ENCODE measurements at regions not wholly inside any gene's neighbourhood (a gene's known extent, or its start where the extent isn't known, plus 50 kb on each side); places are given as distances from the start of the nearest gene placed in this dataset.

DNA sequence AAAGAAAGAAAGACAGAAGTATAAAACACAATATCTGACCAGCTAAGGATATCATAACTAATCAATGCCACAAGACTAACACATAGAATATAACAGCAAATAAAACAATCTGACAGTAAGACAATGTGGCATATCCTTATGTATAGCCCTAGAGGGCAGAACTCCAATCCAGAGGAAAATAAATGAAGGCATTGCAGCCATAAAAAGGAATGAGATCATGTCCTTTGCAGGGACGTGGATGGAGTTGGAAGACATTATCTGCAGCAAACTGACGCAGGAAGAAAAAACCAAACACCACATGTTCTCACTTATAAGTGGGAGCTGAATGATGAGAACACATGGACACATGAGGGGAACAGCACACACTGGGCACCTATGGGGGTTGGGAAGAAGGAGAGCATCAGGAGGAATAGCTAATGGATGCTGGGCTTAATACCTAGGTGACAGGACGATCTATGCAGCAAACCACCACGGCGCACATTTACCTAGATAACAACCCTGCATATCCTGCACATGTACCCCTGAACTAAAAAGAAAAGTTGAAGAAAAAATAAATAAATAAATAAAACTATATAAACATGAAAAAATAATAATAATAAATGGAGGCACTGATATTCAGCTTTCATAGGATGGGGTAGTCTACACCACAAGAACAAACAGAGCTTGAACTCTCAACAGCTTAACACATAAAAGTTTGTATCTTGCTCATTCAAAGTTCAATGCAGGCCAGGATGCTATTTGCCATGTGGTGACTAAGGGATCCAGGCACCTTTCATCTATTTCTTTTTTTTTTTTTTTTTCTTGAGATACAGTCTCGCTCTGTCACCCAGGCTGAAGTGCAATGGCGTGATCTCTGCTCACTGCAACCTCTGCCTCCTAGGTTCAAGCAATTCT, 66.1 kb upstream of the KAT6B start:
- TF ChIP-seq, protein P1, sequence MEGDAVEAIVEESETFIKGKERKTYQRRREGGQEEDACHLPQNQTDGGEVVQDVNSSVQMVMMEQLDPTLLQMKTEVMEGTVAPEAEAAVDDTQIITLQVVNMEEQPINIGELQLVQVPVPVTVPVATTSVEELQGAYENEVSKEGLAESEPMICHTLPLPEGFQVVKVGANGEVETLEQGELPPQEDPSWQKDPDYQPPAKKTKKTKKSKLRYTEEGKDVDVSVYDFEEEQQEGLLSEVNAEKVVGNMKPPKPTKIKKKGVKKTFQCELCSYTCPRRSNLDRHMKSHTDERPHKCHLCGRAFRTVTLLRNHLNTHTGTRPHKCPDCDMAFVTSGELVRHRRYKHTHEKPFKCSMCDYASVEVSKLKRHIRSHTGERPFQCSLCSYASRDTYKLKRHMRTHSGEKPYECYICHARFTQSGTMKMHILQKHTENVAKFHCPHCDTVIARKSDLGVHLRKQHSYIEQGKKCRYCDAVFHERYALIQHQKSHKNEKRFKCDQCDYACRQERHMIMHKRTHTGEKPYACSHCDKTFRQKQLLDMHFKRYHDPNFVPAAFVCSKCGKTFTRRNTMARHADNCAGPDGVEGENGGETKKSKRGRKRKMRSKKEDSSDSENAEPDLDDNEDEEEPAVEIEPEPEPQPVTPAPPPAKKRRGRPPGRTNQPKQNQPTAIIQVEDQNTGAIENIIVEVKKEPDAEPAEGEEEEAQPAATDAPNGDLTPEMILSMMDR (IDR thresholded peaks at IDR 0.05), result no peak
- Mint-ChIP-seq H3K36me3 (ENCODE audit: low read depth) (no peaks in the 10 kb centered on the region), H3K4me3 (no peak overlapping the region), H3K27me3 (no peaks in the 10 kb centered on the region), H3K4me1 (no peaks in the 10 kb centered on the region), H3K27ac (no peak overlapping the region), H3K9me3 (no peaks in the 10 kb centered on the region)
- CTCF ChIA-PET, result no interaction called here
- intact Hi-C loops (cut with micrococcal nuclease), result no loop called here
- POLR2A ChIA-PET, result interaction anchor here (0.7 kb wide), 1 partner anchor 558 kb away, joined by 4 read pairs; no protein-coding TSS in a partner anchor
- no peak for ATAC-seq (ENCODE audit: low read depth)
- DNase-seq, result no peak

DNA sequence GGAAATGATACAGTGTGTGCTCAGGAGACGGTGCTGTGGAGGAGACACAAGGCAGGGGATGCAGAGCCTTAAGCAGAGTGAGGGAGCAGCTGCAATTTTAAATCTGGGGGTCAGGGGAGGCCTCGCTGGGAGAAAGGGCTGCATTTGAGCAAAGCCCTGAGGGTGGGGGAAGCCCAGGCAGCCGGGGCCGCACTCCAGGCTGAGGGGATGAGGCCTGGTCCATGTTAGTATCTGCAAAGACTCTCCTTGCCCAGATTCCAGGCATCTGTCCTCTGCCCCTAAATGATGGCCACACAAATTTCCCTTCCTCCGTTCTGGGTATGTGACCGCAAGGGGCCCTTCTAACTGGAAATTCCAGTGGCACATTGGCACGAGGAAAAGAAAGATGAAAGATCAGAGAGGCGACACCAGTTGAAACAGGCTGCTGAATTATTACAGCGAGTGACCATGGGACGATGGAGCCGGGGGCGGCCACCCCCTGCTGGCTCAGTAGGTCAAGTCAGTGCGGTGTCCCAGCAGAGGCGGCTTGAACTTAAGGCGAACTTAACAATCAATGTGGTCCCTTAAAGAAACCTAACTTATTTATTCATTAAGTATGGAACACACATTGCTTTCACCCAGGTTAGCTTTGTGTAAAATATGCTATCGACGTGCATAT, 62.3 kb upstream of the KAT6B start:
- Mint-ChIP-seq H3K9me3 (no peaks in the 10 kb centered on the region), H3K27ac (no peak overlapping the region), H3K36me3 (ENCODE audit: low read depth) (no peaks in the 10 kb centered on the region), H3K27me3 (no peaks in the 10 kb centered on the region), H3K4me3 (no peak overlapping the region), H3K4me1 (no peaks in the 10 kb centered on the region)
- intact Hi-C loops (cut with micrococcal nuclease), result no loop called here
- no peak for ATAC-seq (ENCODE audit: low read depth)
- ChIA-PET CTCF (no interaction called here), POLR2A (interaction anchor here (0.6 kb wide), 1 partner anchor 441 kb away, joined by 3 read pairs; no protein-coding TSS in a partner anchor)
- no peak for DNase-seq
- TF ChIP-seq, protein P1 (IDR thresholded peaks at IDR 0.05), result no peak

DNA sequence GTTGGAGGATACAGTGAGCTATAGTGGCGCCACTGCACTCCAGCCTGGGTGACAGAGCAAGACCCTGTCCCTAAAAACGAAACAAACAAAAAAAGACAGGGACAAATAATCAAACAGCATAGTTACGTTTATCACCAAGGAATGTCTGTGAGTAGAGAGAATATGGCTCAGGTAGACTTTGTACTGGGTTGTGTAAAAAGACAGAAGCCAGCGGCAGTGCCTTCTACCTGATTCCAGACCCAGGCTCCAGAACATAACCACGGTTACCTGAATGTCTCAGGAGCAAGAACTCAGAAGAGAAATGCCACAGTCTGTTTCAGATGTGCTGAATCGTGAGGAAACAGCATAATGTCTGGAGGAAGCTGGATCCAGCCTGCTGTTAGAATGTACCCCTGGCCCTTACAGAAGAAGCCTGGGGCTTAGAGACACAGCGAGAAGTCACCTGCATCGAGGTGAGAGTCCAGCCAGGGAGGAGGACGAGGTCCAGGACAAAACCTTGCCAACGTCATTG, 60.9 kb upstream of the KAT6B start:
- Mint-ChIP-seq H3K4me1 (no peaks in the 10 kb centered on the region), H3K9me3 (no peaks in the 10 kb centered on the region), H3K36me3 (ENCODE audit: low read depth) (no peaks in the 10 kb centered on the region), H3K4me3 (no peak overlapping the region), H3K27me3 (no peaks in the 10 kb centered on the region), H3K27ac (no peak overlapping the region)
- DNase-seq, result no peak
- TF ChIP-seq, protein P1 (IDR thresholded peaks at IDR 0.05), result no peak
- POLR2A ChIA-PET, result no interaction called here
- intact Hi-C loops (cut with micrococcal nuclease), result no loop called here
- CTCF ChIA-PET, result no interaction called here
- ATAC-seq (ENCODE audit: low read depth), result no peak

DNA sequence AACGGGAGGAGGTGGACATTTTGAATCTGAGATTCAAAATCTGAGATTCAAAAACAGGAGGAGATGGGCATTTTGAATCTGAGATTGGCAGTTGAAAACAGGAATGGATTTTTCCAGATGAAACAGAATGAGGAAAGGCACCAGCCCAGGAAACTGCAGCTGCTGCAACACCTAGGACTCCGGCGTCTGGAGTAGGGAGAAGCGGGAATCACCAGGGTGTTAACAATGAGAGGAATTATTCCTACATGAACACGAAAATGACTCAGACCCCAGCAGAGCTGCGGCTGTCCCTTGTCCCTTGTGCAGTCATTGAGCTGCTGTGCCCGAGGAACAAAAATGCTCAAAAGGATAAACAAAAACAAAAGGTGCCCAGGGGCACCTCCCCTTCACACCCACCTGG, 59.9 kb upstream of the KAT6B start:
- Mint-ChIP-seq H3K27me3 (no peaks in the 10 kb centered on the region), H3K4me1 (no peaks in the 10 kb centered on the region), H3K27ac (no peak overlapping the region), H3K4me3 (no peak overlapping the region), H3K36me3 (ENCODE audit: low read depth) (no peaks in the 10 kb centered on the region), H3K9me3 (no peaks in the 10 kb centered on the region)
- CTCF ChIA-PET, result no interaction called here
- intact Hi-C loops (cut with micrococcal nuclease), result no loop called here
- POLR2A ChIA-PET, result no interaction called here
- TF ChIP-seq, protein P1 (IDR thresholded peaks at IDR 0.05), result no peak
- no peak for ATAC-seq (ENCODE audit: low read depth)
- DNase-seq, result no peak

DNA sequence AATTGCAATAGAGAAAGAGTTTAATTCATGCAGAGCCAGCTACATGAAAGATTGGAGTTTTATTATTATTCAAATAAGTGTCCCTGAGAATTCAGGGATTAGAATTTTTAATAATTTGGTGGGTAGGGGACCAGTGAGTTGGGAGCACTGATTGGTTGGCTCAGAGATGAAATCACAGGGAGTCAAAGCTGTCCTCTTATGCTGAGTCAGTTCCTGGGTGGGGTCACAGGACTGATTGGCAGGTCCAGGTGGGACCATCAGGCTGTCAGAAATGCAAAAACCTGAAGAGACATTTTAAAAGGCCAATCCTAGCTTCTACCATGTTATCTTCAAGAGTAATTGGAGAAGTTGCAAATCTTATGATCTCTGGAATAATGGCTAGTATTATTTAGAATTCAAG, 56.0 kb upstream of the KAT6B start:
- no peaks in the 10 kb centered on the region for H3K4me1 Mint-ChIP-seq
- no peak overlapping the region for H3K27ac Mint-ChIP-seq
- no peak for ATAC-seq (ENCODE audit: low read depth)
- no peak for DNase-seq
- no peaks in the 10 kb centered on the region for H3K36me3 Mint-ChIP-seq (ENCODE audit: low read depth)
- intact Hi-C loops (cut with micrococcal nuclease), result no loop called here
- TF ChIP-seq, protein P1 (IDR thresholded peaks at IDR 0.05), result no peak
- H3K27me3 Mint-ChIP-seq, result no peaks in the 10 kb centered on the region
- POLR2A ChIA-PET, result no interaction called here
- no peak overlapping the region for H3K4me3 Mint-ChIP-seq
- CTCF ChIA-PET, result no interaction called here
- H3K9me3 Mint-ChIP-seq, result peaks cover 3% of the 10 kb centered on the region

All from activated B cell treated with CpG ODN at 0.5 μM for 24 hours (primary cell).